ENCODE measurements at regions not wholly inside any gene's neighbourhood (a gene's known extent, or its start where the extent isn't known, plus 50 kb on each side); places are given as distances from the start of the nearest gene placed in this dataset.

DNA sequence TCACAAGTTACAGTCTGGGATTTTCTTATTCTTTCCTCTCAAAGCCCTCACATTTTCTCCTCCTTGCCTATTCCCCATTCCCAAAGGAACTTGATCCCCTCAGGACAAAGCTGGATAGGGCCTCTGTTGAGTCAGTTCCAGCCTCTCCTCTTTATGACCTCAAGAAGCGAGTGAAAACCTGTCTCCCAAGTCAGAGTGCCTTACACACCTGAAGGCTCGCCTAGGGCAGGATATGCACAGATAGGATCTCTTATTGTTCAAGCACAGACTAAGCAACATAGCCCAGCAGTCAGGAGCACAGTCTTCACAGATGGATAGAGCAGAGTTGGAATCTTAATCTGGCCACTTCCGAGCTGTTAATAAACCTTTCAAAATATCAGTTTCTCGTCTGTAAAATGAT lies 60.8 kb upstream of the PRRC2C start:
- TF ChIP-seq, protein P1, sequence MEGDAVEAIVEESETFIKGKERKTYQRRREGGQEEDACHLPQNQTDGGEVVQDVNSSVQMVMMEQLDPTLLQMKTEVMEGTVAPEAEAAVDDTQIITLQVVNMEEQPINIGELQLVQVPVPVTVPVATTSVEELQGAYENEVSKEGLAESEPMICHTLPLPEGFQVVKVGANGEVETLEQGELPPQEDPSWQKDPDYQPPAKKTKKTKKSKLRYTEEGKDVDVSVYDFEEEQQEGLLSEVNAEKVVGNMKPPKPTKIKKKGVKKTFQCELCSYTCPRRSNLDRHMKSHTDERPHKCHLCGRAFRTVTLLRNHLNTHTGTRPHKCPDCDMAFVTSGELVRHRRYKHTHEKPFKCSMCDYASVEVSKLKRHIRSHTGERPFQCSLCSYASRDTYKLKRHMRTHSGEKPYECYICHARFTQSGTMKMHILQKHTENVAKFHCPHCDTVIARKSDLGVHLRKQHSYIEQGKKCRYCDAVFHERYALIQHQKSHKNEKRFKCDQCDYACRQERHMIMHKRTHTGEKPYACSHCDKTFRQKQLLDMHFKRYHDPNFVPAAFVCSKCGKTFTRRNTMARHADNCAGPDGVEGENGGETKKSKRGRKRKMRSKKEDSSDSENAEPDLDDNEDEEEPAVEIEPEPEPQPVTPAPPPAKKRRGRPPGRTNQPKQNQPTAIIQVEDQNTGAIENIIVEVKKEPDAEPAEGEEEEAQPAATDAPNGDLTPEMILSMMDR (IDR thresholded peaks at IDR 0.05), result no peak
- no peak for TF ChIP-seq POLR2A (IDR thresholded peaks at IDR 0.05)

Data from breast epithelium (tissue), 3 donors.